ENCODE measurements at regions not wholly inside any gene's neighbourhood (a gene's known extent, or its start where the extent isn't known, plus 50 kb on each side); places are given as distances from the start of the nearest gene placed in this dataset.
"Not testable (repeated sequence)": the region's sequence is repeated elsewhere in the genome, so short reads cannot be mapped to it uniquely, and the experiment has no call there.

- no peaks in the 10 kb centered on the region for H3K36me3 ChIP-seq (ENCODE audit: control insufficient read depth in 2 of 2, extremely low read depth in 1 of 2, insufficient read depth in 2 of 2, low read length in 2 of 2)
- intact Hi-C loops (cut with micrococcal nuclease): no loop called here
- H3K27me3 ChIP-seq (ENCODE audit: control insufficient read depth in 2 of 2, insufficient read depth in 2 of 2, low read length in 2 of 2): no peaks in the 10 kb centered on the region
- H3K9me1 ChIP-seq (replicated peaks; ENCODE audit: control insufficient read depth, extremely low read depth, insufficient read depth, low read length): no peaks in the 10 kb centered on the region
- H3K9me3 ChIP-seq (replicated peaks; ENCODE audit: control insufficient read depth, insufficient read depth, low read length): no peaks in the 10 kb centered on the region
- no peaks in the 10 kb centered on the region for H3K4me1 ChIP-seq (ENCODE audit: control insufficient read depth, extremely low read depth, insufficient read depth, low read length)
- H3K79me2 ChIP-seq (ENCODE audit: control insufficient read depth, insufficient read depth, low read length): no peaks in the 10 kb centered on the region
- H3K4me2 ChIP-seq (ENCODE audit: insufficient read depth, low read length): no peak overlapping the region
- ChIA-PET POLR2A (no interaction called here), CTCF (no interaction called here)
- dilution Hi-C loops (cut with MboI; ENCODE audit: extremely low pct_ligation_motif_present, low sequenced_read_pairs): no loop called here
- H3K9ac ChIP-seq (replicated peaks; ENCODE audit: extremely low read depth, insufficient read depth, low read length): no peak overlapping the region
- no peak overlapping the region for H2AFZ ChIP-seq (ENCODE audit: low read depth, low read length)
- H3K4me3 ChIP-seq (replicated peaks in 1 of 3; ENCODE audit: insufficient read depth in 1 of 3, low read depth in 1 of 3, low read length in 3 of 3): no peak overlapping the region
- FAIRE-seq (no peak), DNase-seq (ENCODE audit: low read depth, low spot score) (no peak)
- no peaks in the 10 kb centered on the region for H4K20me1 ChIP-seq (replicated peaks; ENCODE audit: control insufficient read depth, extremely low read depth, insufficient read depth, low read length)
- TF ChIP-seq JUN (IDR thresholded peaks at IDR 0.05; ENCODE audit: borderline replicate concordance, insufficient read depth, insufficient read length, low read depth) (no peak), FOS (IDR thresholded peaks at IDR 0.05; ENCODE audit: borderline replicate concordance, insufficient read depth, low read length) (no peak), GATA2 (IDR thresholded peaks at IDR 0.05; ENCODE audit: insufficient read depth, insufficient read length, low read depth, low read length) (no peak), MYC (IDR thresholded peaks at IDR 0.05; ENCODE audit: low read depth, low read length) (no peak), POLR2AphosphoS5 (IDR thresholded peaks at IDR 0.05; ENCODE audit: insufficient read depth, low read depth, low read length) (no peak), POLR2A (IDR thresholded peaks at IDR 0.05; ENCODE audit: low read depth, low read length) (no peak), EZH2 (IDR thresholded peaks at IDR 0.05; ENCODE audit: borderline replicate concordance, low read depth, low read length, severe bottlenecking) (no peak)
- TF ChIP-seq, protein P1, sequence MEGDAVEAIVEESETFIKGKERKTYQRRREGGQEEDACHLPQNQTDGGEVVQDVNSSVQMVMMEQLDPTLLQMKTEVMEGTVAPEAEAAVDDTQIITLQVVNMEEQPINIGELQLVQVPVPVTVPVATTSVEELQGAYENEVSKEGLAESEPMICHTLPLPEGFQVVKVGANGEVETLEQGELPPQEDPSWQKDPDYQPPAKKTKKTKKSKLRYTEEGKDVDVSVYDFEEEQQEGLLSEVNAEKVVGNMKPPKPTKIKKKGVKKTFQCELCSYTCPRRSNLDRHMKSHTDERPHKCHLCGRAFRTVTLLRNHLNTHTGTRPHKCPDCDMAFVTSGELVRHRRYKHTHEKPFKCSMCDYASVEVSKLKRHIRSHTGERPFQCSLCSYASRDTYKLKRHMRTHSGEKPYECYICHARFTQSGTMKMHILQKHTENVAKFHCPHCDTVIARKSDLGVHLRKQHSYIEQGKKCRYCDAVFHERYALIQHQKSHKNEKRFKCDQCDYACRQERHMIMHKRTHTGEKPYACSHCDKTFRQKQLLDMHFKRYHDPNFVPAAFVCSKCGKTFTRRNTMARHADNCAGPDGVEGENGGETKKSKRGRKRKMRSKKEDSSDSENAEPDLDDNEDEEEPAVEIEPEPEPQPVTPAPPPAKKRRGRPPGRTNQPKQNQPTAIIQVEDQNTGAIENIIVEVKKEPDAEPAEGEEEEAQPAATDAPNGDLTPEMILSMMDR (IDR thresholded peaks at IDR 0.05; ENCODE audit: extremely low read depth in 1 of 2, insufficient read depth in 1 of 2, low read depth in 1 of 2, low read length in 2 of 2): no peak
- TF ChIP-seq, protein P2, sequence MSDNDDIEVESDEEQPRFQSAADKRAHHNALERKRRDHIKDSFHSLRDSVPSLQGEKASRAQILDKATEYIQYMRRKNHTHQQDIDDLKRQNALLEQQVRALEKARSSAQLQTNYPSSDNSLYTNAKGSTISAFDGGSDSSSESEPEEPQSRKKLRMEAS (IDR thresholded peaks at IDR 0.05; ENCODE audit: insufficient read depth, insufficient read length): no peak
- H3K27ac ChIP-seq (ENCODE audit: insufficient read depth, low read depth, low read length): no peak overlapping the region
- no TSS peak for BruUV-seq (replicated peaks)
Measured at GRCh38 chr2:131635611-131636010, 107.9 kb downstream of the CCDC74A start.

GRCh38 chr2:131636704-131637308 is 109.1 kb downstream of the CCDC74A start:
- H3K27ac ChIP-seq (ENCODE audit: insufficient read depth, low read depth, low read length); H3K4me2 ChIP-seq (ENCODE audit: insufficient read depth, low read length); H4K20me1 ChIP-seq (replicated peaks; ENCODE audit: control insufficient read depth, extremely low read depth, insufficient read depth, low read length); FAIRE-seq; CTCF ChIA-PET; H3K4me3 ChIP-seq (replicated peaks in 1 of 3; ENCODE audit: insufficient read depth in 1 of 3, low read depth in 1 of 3, low read length in 3 of 3); DNase-seq (ENCODE audit: low read depth, low spot score); H3K27me3 ChIP-seq (ENCODE audit: control insufficient read depth in 2 of 2, insufficient read depth in 2 of 2, low read length in 2 of 2); H2AFZ ChIP-seq (ENCODE audit: low read depth, low read length); POLR2A ChIA-PET; H3K4me1 ChIP-seq (ENCODE audit: control insufficient read depth, extremely low read depth, insufficient read depth, low read length); H3K9ac ChIP-seq (replicated peaks; ENCODE audit: extremely low read depth, insufficient read depth, low read length); BruUV-seq (replicated peaks); H3K9me1 ChIP-seq (replicated peaks; ENCODE audit: control insufficient read depth, extremely low read depth, insufficient read depth, low read length); intact Hi-C loops (cut with micrococcal nuclease); dilution Hi-C loops (cut with MboI; ENCODE audit: extremely low pct_ligation_motif_present, low sequenced_read_pairs); H3K9me3 ChIP-seq (replicated peaks; ENCODE audit: control insufficient read depth, insufficient read depth, low read length); H3K79me2 ChIP-seq (ENCODE audit: control insufficient read depth, insufficient read depth, low read length); H3K36me3 ChIP-seq (ENCODE audit: control insufficient read depth in 2 of 2, extremely low read depth in 1 of 2, insufficient read depth in 2 of 2, low read length in 2 of 2): not testable (repeated sequence)

DNA sequence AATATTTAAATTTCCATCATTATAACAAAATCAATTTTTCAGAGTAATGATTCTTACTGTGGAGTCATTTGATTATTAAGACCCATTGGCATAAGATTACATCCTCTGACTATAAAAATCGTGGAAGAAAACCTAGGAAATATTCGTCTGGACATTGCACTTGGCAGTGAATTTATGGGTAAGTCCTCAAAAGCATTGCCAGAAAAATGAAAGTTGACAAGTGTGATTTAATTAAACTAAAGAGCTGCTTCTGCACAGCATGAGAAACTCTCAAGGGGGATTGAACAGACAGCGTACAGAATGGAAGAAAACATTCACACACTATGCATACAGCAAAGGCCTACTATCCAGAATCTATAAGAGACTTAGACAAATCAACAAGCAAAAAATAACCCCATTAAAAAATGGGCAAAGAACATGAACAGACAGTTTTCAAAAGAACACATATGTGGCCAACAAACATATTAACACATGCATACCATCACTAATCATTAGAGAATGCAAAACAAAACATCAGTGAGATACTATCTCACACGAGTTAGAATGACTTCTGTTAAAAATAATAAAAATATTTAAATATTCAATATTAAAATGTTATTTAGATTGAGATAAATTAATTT is 111.4 kb downstream of the CCDC74A start:
- intact Hi-C loops (cut with micrococcal nuclease); H3K36me3 ChIP-seq (ENCODE audit: control insufficient read depth in 2 of 2, extremely low read depth in 1 of 2, insufficient read depth in 2 of 2, low read length in 2 of 2); H3K27me3 ChIP-seq (ENCODE audit: control insufficient read depth in 2 of 2, insufficient read depth in 2 of 2, low read length in 2 of 2); H3K4me3 ChIP-seq (replicated peaks in 1 of 3; ENCODE audit: insufficient read depth in 1 of 3, low read depth in 1 of 3, low read length in 3 of 3); H3K27ac ChIP-seq (ENCODE audit: insufficient read depth, low read depth, low read length); H3K9ac ChIP-seq (replicated peaks; ENCODE audit: extremely low read depth, insufficient read depth, low read length); H3K9me3 ChIP-seq (replicated peaks; ENCODE audit: control insufficient read depth, insufficient read depth, low read length); DNase-seq (ENCODE audit: low read depth, low spot score); H2AFZ ChIP-seq (ENCODE audit: low read depth, low read length); BruUV-seq (replicated peaks); H3K4me2 ChIP-seq (ENCODE audit: insufficient read depth, low read length); H3K4me1 ChIP-seq (ENCODE audit: control insufficient read depth, extremely low read depth, insufficient read depth, low read length); H3K79me2 ChIP-seq (ENCODE audit: control insufficient read depth, insufficient read depth, low read length); H4K20me1 ChIP-seq (replicated peaks; ENCODE audit: control insufficient read depth, extremely low read depth, insufficient read depth, low read length); H3K9me1 ChIP-seq (replicated peaks; ENCODE audit: control insufficient read depth, extremely low read depth, insufficient read depth, low read length); dilution Hi-C loops (cut with MboI; ENCODE audit: extremely low pct_ligation_motif_present, low sequenced_read_pairs); FAIRE-seq; POLR2A ChIA-PET; CTCF ChIA-PET: not testable (repeated sequence)
